Loucy (cell line): ENCODE measurements at regions not wholly inside any gene's neighbourhood (a gene's known extent, or its start where the extent isn't known, plus 50 kb on each side); places are given as distances from the start of the nearest gene placed in this dataset.

Source experiments
- CTCF ChIP-seq: fragments of 200-600 bp; sonication (generic); conservative IDR thresholded peaks from 2 replicates; pipeline ENCODE4 v1.5.1; 2014; ENCODE audit warnings: mild to moderate bottlenecking, antibody characterized with exemption, low read length
- EZH2phosphoT487 ChIP-seq: fragments of 200-600 bp; IDR thresholded peaks from 2 replicates; pipeline ENCODE4 v1.6.1; 2018; ENCODE audit warnings: antibody characterized with exemption, mild to moderate bottlenecking, moderate library complexity, borderline replicate concordance

GRCh38 chr1:212233321-212233720, 51.9 kb upstream of the PPP2R5A start:
- TF ChIP-seq CTCF (no peak), EZH2phosphoT487 (no peak)
